Stimulated activated naive CD8-positive, alpha-beta T cell treated with anti-CD3 and anti-CD28 coated beads, Interleukin-15, Interleukin-2, amounts not matched to agents 100 U/mL and 50 U/mL, for 24 hours (primary cell): ENCODE measurements at regions not wholly inside any gene's neighbourhood (a gene's known extent, or its start where the extent isn't known, plus 50 kb on each side); places are given as distances from the start of the nearest gene placed in this dataset.

Source experiments
- ATAC-seq: fragments of 150-1000 bp; cut with Tn5 transposase; one replicate; pipeline ENCODE4 v1.10.0; 2021
- DNase-seq: peaks from one replicate; pipeline ENCODE4 v3.0.0; 2021

- no peak for ATAC-seq
- no peak for DNase-seq
These were observed 329.7 kb upstream of the POM121L12 start for GRCh38 chr7:52705768-52706167.

DNA sequence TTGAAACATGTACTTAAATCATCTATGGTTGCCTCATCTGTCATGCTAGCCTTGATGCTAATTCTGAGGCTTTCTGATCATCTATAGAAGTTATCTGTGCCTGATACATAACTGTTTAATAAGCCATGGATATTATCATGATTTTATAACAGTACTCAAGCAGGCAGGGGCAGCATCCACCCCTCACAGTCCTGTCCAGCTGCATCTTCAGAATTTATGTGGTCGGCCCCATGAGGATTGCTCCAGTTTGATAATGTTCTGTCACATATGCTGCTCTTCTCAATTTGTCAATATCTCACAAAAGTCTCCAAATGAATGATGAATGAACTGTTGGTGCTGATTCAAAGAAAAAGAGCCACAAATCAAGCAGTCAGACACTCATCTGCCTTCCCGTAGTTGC lies 335.1 kb upstream of the POM121L12 start:
- DNase-seq, result no peak
- ATAC-seq, result no peak

GRCh38 chr7:52695973-52696595 lies 339.3 kb upstream of the POM121L12 start:
- no peak for ATAC-seq
- no peak for DNase-seq

DNA sequence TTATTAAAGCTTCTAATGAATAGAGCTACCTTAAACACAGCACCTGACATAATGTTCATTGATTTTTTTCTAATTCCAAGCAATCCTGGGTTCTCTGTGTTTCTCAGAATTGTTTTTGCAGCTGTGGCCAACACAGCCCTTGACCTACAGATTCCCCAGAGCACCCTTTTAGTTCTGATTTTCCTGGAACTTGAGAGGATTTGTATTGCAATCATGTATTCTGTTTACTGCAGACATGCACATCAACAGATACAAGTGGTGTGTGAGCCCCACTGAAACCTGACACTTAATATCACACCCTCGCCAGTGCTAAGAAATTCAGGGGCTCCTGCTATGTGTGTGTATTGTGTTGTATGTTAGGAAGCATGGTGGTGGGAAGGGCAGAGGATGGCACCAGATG lies 344.2 kb upstream of the POM121L12 start:
- no peak for ATAC-seq
- DNase-seq, result no peak

DNA sequence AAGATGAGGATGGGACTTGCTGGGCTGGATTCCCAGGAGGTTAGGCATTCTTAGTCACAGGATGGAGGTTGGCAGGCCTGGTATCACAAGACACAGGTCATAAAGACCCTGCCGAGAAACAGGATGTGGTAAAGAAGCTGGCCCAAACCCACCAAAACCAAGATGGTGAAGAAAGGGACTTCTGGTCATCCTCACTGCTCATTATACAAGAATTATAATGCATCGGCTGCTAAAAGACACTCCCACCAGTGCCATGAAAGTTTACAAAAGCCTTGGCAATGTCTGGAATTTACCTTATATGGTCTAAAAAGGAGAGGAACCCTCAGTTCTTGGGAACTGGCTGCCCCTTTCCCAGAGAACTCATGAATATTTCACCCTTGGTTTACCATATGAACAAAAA lies 345.5 kb upstream of the POM121L12 start:
- ATAC-seq (no peak), DNase-seq (no peak)

- ATAC-seq (no peak), DNase-seq (no peak)
These were observed 350.1 kb upstream of the POM121L12 start for GRCh38 chr7:52685333-52685732.

DNA sequence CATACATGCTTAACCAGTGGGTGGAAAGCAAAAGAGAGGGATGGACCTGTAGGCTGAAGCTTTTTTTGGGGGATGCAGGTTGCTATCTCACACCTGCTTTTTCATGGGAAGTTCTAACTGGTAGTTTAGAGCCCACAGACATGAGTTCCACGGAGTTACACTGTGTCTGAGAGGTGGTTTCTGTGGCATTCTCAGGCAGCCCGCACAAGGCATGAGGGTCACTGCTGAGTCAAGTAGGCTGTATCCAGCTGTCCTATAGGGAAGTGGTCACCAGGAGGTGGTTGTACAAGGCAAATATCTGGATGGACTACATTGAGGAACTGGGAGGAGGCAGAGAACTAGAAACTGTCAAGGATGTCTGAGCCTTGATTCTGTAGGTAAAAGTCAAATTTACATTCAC lies 351.0 kb upstream of the POM121L12 start:
- DNase-seq (no peak), ATAC-seq (no peak)

- DNase-seq, result no peak
- ATAC-seq, result no peak
These were observed 352.4 kb upstream of the POM121L12 start for GRCh38 chr7:52682993-52683392.

DNA sequence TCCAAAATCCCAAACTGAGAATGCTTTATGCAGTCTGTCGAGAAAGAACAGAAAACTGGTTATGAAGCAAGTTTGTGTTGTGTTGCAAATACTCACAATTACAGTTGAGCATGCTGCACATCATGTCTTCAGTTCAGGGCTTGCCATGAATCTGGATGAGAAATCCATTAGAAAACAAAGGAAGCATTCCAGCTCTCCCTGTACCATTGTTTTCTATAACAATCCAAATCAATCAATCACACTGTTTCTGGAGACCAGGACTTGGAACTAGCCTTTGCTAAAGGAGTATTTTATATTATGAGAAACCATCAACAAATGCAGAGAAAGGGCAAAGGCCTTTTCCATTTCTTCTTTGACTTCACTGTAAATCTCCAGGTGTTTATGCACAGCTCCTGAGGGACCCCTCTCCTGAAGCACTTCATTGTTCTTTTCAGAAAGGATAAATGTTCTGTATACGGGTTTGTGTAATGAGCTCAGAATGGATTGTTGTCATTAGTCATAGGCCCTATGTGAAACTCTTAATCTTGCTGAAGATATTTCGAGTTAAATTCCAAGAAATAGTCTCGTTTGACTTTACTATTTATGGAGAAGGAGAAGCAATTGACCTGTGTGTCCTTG lies 364.7 kb upstream of the POM121L12 start:
- DNase-seq, result no peak
- no peak for ATAC-seq

- DNase-seq (no peak), ATAC-seq (no peak)
These were observed 366.4 kb upstream of the POM121L12 start for GRCh38 chr7:52669031-52669430.

DNA sequence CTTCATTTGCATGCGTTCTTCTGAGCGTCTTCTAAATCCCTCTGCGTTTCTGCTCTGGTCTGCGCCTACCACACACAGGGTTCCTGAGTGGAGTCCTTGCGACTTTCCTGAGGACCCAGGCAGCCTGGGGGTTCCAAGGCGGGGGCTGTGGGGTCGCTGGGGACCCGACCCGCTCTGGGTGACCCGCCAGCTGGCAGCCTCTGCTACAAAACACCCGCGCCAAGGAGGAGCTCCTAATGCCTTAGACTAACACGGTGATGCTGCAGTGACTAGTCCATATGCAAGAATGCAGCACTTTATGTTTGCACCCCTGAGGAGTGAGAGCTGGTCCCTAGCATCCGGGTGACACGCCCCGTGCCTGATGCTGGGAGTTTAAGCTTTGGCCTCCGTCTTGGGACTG lies 367.0 kb upstream of the POM121L12 start:
- no peak for DNase-seq
- ATAC-seq, result no peak

GRCh38 chr7:52659178-52659577 lies 376.3 kb upstream of the POM121L12 start:
- no peak for ATAC-seq
- no peak for DNase-seq

GRCh38 chr7:52656098-52656497 lies 379.3 kb upstream of the POM121L12 start:
- ATAC-seq (no peak), DNase-seq (no peak)

DNA sequence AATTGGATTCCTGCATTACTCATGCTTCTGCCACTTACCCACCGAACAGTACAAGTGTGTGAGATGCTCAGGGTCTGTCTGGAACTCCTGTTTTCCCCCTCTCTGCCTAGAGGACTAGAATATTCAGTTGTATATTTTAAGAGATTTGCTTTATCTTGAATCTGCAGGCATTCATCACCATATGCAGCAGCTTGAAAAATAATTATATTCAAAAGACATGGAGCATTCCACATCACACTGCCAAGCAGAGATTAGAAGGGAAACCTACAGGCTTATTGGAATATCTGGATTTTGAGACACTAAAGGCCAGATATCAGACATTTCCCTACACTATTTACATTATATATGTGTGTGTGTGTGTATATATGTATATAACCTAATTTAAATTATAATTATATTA lies 382.8 kb upstream of the POM121L12 start:
- DNase-seq, result no peak
- ATAC-seq, result no peak

GRCh38 chr7:52648872-52649271 lies 386.6 kb upstream of the POM121L12 start:
- DNase-seq (no peak), ATAC-seq (no peak)

- ATAC-seq, result no peak
- DNase-seq, result no peak
These were observed 388.4 kb upstream of the POM121L12 start for GRCh38 chr7:52647046-52647445.

DNA sequence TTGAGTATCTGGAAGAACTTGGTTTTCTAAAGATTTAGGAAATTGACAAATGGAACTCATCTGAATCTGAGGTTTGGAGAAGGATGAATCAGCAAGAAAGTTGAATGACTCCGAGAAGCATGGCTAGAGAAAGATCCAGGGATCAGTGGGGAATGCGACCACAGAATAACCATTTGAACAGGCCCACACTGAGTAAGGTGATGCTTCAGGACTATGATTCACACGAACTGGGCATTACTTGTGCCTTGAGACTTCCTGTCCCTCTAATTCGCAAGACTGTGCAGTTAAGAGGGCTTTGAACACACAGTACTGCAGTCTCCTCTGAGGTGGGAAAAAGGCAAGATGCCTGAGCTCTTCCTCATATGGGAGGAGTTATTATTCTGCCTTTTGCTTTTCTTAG lies 395.5 kb upstream of the POM121L12 start:
- DNase-seq (no peak), ATAC-seq (no peak)

- no peak for ATAC-seq
- DNase-seq, result no peak
These were observed 396.3 kb upstream of the POM121L12 start for GRCh38 chr7:52639126-52639525.

GRCh38 chr7:52635021-52635420 lies 400.4 kb upstream of the POM121L12 start:
- no peak for ATAC-seq
- no peak for DNase-seq

DNA sequence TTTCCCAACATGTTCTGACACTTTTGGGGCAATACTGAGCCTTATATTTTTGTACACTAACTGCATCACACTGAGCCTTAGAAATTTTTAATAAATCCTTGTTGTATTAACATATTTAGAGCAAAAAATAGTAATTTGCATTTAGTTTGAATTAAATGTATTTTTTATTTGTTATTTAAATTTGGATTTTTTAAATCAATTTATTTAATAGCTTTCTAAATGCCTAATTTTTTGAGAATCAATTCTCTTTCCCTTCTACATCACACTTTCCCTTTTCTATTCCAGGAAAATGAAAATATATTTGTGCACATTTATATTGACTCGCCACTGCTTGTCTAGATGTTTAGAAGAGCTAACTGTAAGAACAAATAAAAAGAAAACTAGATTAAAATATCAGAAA lies 414.6 kb upstream of the POM121L12 start:
- ATAC-seq, result no peak
- no peak for DNase-seq

DNA sequence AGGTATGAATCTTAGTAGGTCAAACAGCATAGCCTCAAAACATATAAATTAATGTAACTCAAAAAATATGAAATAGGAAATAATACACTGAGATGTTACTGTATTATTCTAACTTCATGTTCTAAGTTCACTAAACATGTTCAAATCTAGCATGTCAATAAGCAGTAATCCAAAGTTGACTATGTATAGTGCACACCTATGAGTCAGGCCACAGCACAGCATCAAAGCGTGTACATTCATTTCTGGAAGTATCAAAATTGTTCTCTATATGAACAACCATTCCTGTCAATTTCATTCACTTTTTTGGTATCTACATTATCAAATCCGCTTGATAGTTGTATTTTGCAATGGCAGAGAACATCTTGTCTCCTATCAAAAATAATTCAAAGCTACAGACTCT lies 418.9 kb upstream of the POM121L12 start:
- DNase-seq (no peak), ATAC-seq (no peak)

- ATAC-seq, result no peak
- no peak for DNase-seq
These were observed 420.3 kb upstream of the POM121L12 start for GRCh38 chr7:52615021-52615695.

GRCh38 chr7:52609511-52609910 lies 425.9 kb upstream of the POM121L12 start:
- DNase-seq (no peak), ATAC-seq (no peak)

GRCh38 chr7:52592698-52593097 lies 442.7 kb upstream of the POM121L12 start:
- ATAC-seq (no peak), DNase-seq (no peak)
